Esophagus muscularis mucosa (tissue), 3 donors: ENCODE measurements at regions not wholly inside any gene's neighbourhood (a gene's known extent, or its start where the extent isn't known, plus 50 kb on each side); places are given as distances from the start of the nearest gene placed in this dataset.
"Not testable (repeated sequence)": the region's sequence is repeated elsewhere in the genome, so short reads cannot be mapped to it uniquely, and the experiment has no call there.

Source experiments
- CTCF ChIP-seq, 3 experiments: fragments of 200-600 bp in 2 of 3; fragments of 450-650 bp in 1 of 3; sonication (generic) in 2 of 3; IDR thresholded peaks; one replicate each; pipeline ENCODE4 v1.5.1; 2017 to 2019; ENCODE audit warnings: antibody characterized with exemption in 3 of 3, mild to moderate bottlenecking in 2 of 3, moderate library complexity in 1 of 3
- POLR2A ChIP-seq: fragments of 450-650 bp; IDR thresholded peaks from one replicate; pipeline ENCODE4 v1.6.1; 2017; ENCODE audit warnings: antibody characterized with exemption, moderate library complexity, mild to moderate bottlenecking, low read depth

DNA sequence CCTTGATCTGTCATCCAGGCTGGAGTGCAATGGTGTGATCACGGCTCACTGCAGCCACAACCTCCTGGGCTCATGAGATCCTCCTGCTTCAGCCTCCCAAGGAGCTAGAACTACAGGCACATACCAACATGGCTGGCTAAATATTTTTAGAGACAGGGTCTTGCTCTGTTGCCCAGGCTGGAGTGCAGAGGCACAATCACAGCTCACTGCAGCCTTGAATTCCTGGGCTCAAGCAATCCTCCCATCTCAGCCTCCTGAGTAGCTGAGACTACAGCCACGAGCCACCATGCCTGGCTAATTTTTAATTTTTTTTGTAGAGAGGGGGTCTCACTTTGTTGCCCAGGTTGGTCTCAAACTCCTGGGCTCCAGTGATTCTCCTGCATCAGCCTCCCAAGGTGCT is 106.3 kb upstream of the ZNF536 start:
- not testable (repeated sequence) for TF ChIP-seq CTCF (IDR thresholded peaks at IDR 0.05); POLR2A
